Keratinocyte (primary cell): ENCODE measurements at regions not wholly inside any gene's neighbourhood (a gene's known extent, or its start where the extent isn't known, plus 50 kb on each side); places are given as distances from the start of the nearest gene placed in this dataset.

Experiments used
- DNase-seq: peaks from one replicate; pipeline ENCODE4 v3.0.0-alpha.2; 2011; ENCODE audit warnings: low read depth, missing footprints, low spot score
- FAIRE-seq: peaks from 2 replicates; lab custom pipeline; 2011; peaks lifted over from hg19 to GRCh38; lab: Jason Lieb, UNC
- H2AFZ ChIP-seq: 2 replicates; pipeline ENCODE4 v1.6.0; 2012; ENCODE audit warnings: low read length, control low read depth, inconsistent platforms; ENCODE audit not compliant: control insufficient read depth
- H3K27ac ChIP-seq: 2 replicates; pipeline ENCODE4 v1.5.1; 2011; ENCODE audit warnings: low read length; ENCODE audit not compliant: control insufficient read depth, insufficient read depth
- H3K27me3 ChIP-seq: 3 replicates; pipeline ENCODE4 v1.6.0; 2011; ENCODE audit warnings: low read length; ENCODE audit not compliant: control insufficient read depth, insufficient read depth; ENCODE audit errors: extremely low read depth
- H3K36me3 ChIP-seq, 2 experiments: 2 replicates in 1 of 2; 3 replicates in 1 of 2; pipeline ENCODE4 v1.5.1; 2011; ENCODE audit warnings: low read length in 2 of 2, mild to moderate bottlenecking in 1 of 2; ENCODE audit not compliant: control insufficient read depth in 2 of 2, insufficient read depth in 2 of 2; ENCODE audit errors: extremely low read depth in 1 of 2
- H3K4me1 ChIP-seq: 3 replicates; pipeline ENCODE4 v1.5.1; 2011; ENCODE audit warnings: low read length; ENCODE audit not compliant: control insufficient read depth, insufficient read depth; ENCODE audit errors: extremely low read depth
- H3K4me2 ChIP-seq: 3 replicates; pipeline ENCODE4 v1.6.0; 2011; ENCODE audit warnings: low read depth, low read length; ENCODE audit not compliant: control insufficient read depth, insufficient read depth; ENCODE audit errors: extremely low read depth
- H3K4me3 ChIP-seq, 3 experiments: fragments of 200-600 bp in 1 of 3; sonication (generic) in 1 of 3; 2 replicates in 2 of 3; 3 replicates in 1 of 3; pipeline ENCODE4 v1.5.1; 2011 to 2016; ENCODE audit warnings: low read length in 3 of 3, mild to moderate bottlenecking in 3 of 3, control low read depth in 2 of 3, inconsistent platforms in 1 of 3, low read depth in 1 of 3, mixed read lengths in 1 of 3, mixed run types in 1 of 3, moderate library complexity in 1 of 3; ENCODE audit not compliant: control insufficient read depth in 2 of 3, insufficient read depth in 2 of 3; ENCODE audit errors: extremely low read depth in 1 of 3
- H3K79me2 ChIP-seq: 2 replicates; pipeline ENCODE4 v1.6.0; 2012; ENCODE audit warnings: low read length; ENCODE audit not compliant: control insufficient read depth, insufficient read depth
- H3K9ac ChIP-seq: 3 replicates; pipeline ENCODE4 v1.6.0; 2011; ENCODE audit warnings: low read length; ENCODE audit not compliant: control insufficient read depth, insufficient read depth; ENCODE audit errors: extremely low read depth
- H3K9me1 ChIP-seq: 3 replicates; pipeline ENCODE4 v1.6.0; 2011; ENCODE audit warnings: low read length; ENCODE audit not compliant: control insufficient read depth, insufficient read depth; ENCODE audit errors: extremely low read depth
- H3K9me3 ChIP-seq: 2 replicates; pipeline ENCODE4 v1.5.1; 2012; ENCODE audit warnings: low read depth, low read length; ENCODE audit not compliant: control insufficient read depth
- H4K20me1 ChIP-seq: 3 replicates; pipeline ENCODE4 v1.6.0; 2011; ENCODE audit warnings: low read length; ENCODE audit not compliant: control insufficient read depth, insufficient read depth; ENCODE audit errors: extremely low read depth
- EZH2 ChIP-seq: IDR thresholded peaks from one replicate; pipeline ENCODE4 v1.6.1; 2012; ENCODE audit warnings: inconsistent platforms, mild to moderate bottlenecking, low read length, moderate library complexity
- dilution Hi-C: fragments of 300-500 bp; cut with MboI; formaldehyde crosslinking; loops from one replicate; pipeline ENCODE4 v1.7.0; 2020; ENCODE audit warnings: low sequenced_read_pairs; ENCODE audit not compliant: extremely low pct_ligation_motif_present
- TF ChIP-seq, protein P1 (sequence below), 3 experiments: IDR thresholded peaks in 1 of 3; conservative IDR thresholded peaks in 1 of 3; optimal IDR thresholded peaks in 1 of 3; 2 replicates in 2 of 3; 3 replicates in 1 of 3; pipeline versions ENCODE3 to v1.5.1; 2011; ENCODE audit warnings: low read length in 3 of 3, mild to moderate bottlenecking in 3 of 3, moderate library complexity in 2 of 3, control low read depth in 1 of 3, inconsistent platforms in 1 of 3; ENCODE audit not compliant: insufficient read depth in 2 of 3; ENCODE audit errors: extremely low read depth in 1 of 3

DNA sequence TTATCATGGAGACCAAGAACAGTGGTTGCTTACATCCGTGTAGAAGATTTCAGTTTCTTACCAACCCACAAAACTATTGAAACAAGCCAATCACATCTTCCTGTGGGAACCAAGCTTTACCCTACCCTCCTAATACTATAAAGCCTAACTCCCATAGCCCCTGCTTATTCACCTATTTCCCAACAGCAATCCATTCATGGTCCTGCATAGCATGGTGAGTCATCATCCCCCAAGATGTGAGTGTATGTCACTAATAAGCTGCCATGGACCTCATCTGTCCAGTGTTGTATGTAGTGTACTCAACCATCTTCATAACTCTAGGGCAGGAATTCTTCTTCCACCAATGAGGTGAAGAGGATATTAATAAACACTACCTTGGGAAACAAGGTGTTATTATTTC is 1620.4 kb upstream of the FLRT2 start:
- FAIRE-seq (no peak), DNase-seq (no peak)
- dilution Hi-C loops = no loop called here
- H4K20me1 ChIP-seq = no peaks in the 10 kb centered on the region
- TF ChIP-seq EZH2 = no peak
- TF ChIP-seq, protein P1, sequence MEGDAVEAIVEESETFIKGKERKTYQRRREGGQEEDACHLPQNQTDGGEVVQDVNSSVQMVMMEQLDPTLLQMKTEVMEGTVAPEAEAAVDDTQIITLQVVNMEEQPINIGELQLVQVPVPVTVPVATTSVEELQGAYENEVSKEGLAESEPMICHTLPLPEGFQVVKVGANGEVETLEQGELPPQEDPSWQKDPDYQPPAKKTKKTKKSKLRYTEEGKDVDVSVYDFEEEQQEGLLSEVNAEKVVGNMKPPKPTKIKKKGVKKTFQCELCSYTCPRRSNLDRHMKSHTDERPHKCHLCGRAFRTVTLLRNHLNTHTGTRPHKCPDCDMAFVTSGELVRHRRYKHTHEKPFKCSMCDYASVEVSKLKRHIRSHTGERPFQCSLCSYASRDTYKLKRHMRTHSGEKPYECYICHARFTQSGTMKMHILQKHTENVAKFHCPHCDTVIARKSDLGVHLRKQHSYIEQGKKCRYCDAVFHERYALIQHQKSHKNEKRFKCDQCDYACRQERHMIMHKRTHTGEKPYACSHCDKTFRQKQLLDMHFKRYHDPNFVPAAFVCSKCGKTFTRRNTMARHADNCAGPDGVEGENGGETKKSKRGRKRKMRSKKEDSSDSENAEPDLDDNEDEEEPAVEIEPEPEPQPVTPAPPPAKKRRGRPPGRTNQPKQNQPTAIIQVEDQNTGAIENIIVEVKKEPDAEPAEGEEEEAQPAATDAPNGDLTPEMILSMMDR (optimal IDR thresholded peaks at IDR 0.05 in 1 of 3, IDR thresholded peaks at IDR 0.05 in 1 of 3, conservative IDR thresholded peaks at IDR 0.05 in 1 of 3; ENCODE audit: extremely low read depth in 1 of 3, insufficient read depth in 2 of 3, low read length in 3 of 3) = no peak
- no peaks in the 10 kb centered on the region for H3K36me3 ChIP-seq
- H3K4me2 ChIP-seq = no peak overlapping the region
- no peaks in the 10 kb centered on the region for H3K9me3 ChIP-seq
- no peak overlapping the region for H3K9ac ChIP-seq
- no peaks in the 10 kb centered on the region for H3K9me1 ChIP-seq
- no peak overlapping the region for H3K27ac ChIP-seq
- H3K4me3 ChIP-seq = no peak overlapping the region
- H2AFZ ChIP-seq = no peak overlapping the region
- no peaks in the 10 kb centered on the region for H3K4me1 ChIP-seq
- no peaks in the 10 kb centered on the region for H3K79me2 ChIP-seq
- H3K27me3 ChIP-seq = no peaks in the 10 kb centered on the region

DNA sequence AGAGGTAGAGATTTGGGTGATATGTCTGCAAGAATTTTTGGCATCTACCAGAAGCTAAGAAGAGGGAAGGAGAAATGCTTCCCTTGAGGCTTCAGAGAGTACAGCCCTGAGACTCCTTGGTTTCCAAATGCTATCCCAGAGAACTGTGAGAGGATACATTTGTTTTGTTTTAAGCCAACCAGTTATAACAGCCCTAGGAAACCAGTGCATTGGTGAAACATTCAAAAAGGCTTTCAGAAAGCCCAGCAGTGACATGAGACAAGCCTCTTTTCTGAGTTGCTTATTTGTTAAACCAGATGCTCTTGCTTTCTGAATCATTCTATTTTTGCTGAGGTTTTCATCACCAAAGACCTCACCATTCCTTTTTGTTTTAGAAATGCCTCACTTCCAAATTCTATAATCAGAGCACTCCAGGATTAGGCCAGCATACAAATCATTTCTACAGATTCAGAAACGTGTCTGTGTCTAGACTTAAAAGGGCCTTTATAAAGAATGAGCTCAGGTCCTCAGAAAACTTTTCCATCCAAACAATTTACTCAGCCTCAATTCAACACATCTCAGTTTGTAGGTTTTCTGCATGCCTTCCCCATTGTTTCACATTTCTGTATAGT is 1617.8 kb upstream of the FLRT2 start:
- no peak overlapping the region for H3K27ac ChIP-seq
- no peak for FAIRE-seq
- no peak overlapping the region for H3K4me3 ChIP-seq

More for the DNA sequence above, 1617.8 kb upstream of the FLRT2 start:
- H3K9me1 ChIP-seq = no peaks in the 10 kb centered on the region
- no peaks in the 10 kb centered on the region for H3K9me3 ChIP-seq
- dilution Hi-C loops = no loop called here
- no peak for DNase-seq
- H3K4me2 ChIP-seq = no peak overlapping the region
- no peak overlapping the region for H2AFZ ChIP-seq
- no peaks in the 10 kb centered on the region for H4K20me1 ChIP-seq
- no peaks in the 10 kb centered on the region for H3K36me3 ChIP-seq
- no peaks in the 10 kb centered on the region for H3K4me1 ChIP-seq
- H3K9ac ChIP-seq = no peak overlapping the region
- TF ChIP-seq, protein P1 (optimal IDR thresholded peaks at IDR 0.05 in 1 of 3, IDR thresholded peaks at IDR 0.05 in 1 of 3, conservative IDR thresholded peaks at IDR 0.05 in 1 of 3; ENCODE audit: extremely low read depth in 1 of 3, insufficient read depth in 2 of 3, low read length in 3 of 3) = no peak
- TF ChIP-seq EZH2 = no peak
- H3K79me2 ChIP-seq = no peaks in the 10 kb centered on the region
- H3K27me3 ChIP-seq = no peaks in the 10 kb centered on the region
